T-cell (primary cell): ENCODE measurements at regions not wholly inside any gene's neighbourhood (a gene's known extent, or its start where the extent isn't known, plus 50 kb on each side); places are given as distances from the start of the nearest gene placed in this dataset.

ENCODE experiments used
- ATAC-seq, 4 experiments: fragments of 200-7000 bp in 3 of 4; fragments of 150-1000 bp in 1 of 4; cut with Tn5 transposase; replicated peaks in 1 of 4; 1 replicate in 3 of 4; 2 replicates in 1 of 4; pipeline ENCODE4 v1.10.0; 2021; ENCODE audit warnings: moderate library complexity in 3 of 4, mild to moderate bottlenecking in 2 of 4, moderate number of reproducible peaks in 1 of 4
- CTCF ChIA-PET, 2 donors: fragments of 300-600 bp; sonication (Branson Sonifier 250); formaldehyde crosslinking; loops; one replicate each; lab custom pipeline; 2022; ENCODE audit warnings: antibody characterized with exemption in 2 of 2; lab: Charles Lee
- POLR2A ChIA-PET, 2 donors: fragments of 300-600 bp; sonication (Branson Sonifier 250); formaldehyde crosslinking; loops; one replicate each; lab custom pipeline; 2022; ENCODE audit warnings: antibody characterized with exemption in 2 of 2; lab: Charles Lee
- DNase-seq, 35 experiments: peaks; one replicate each; pipeline versions ENCODE4 v3.0.0 to v3.0.0-alpha.2; 2013 to 2023
- H3K27ac ChIP-seq: one replicate; pipeline ENCODE4 v1.5.1; 2013; ENCODE audit warnings: low read length
- H3K27me3 ChIP-seq, 2 experiments: replicated peaks in 1 of 2; 1 replicate in 1 of 2; 2 replicates in 1 of 2; pipeline versions ENCODE4 v1.6.1 to v1.7.0; 2013; ENCODE audit warnings: low read length in 1 of 2, mixed read lengths in 1 of 2; ENCODE audit not compliant: control insufficient read depth in 2 of 2, insufficient read depth in 2 of 2; ENCODE audit errors: extremely low read depth in 1 of 2
- H3K36me3 ChIP-seq, 2 donors: 1 replicate in 1 of 2; 2 replicates in 1 of 2; pipeline versions ENCODE4 v1.6.1 to v1.7.0; 2013; ENCODE audit warnings: low read length in 1 of 2; ENCODE audit not compliant: control insufficient read depth in 2 of 2, insufficient read depth in 1 of 2; ENCODE audit errors: extremely low read depth in 1 of 2
- H3K4me1 ChIP-seq, 2 experiments: 1 replicate in 1 of 2; 2 replicates in 1 of 2; pipeline versions ENCODE4 v1.6.1 to v1.7.0; 2013; ENCODE audit warnings: low read length in 2 of 2, mixed read lengths in 1 of 2; ENCODE audit not compliant: insufficient read depth in 2 of 2, control insufficient read depth in 1 of 2; ENCODE audit errors: extremely low read depth in 1 of 2
- H3K4me3 ChIP-seq, 2 donors: 1 replicate in 1 of 2; 2 replicates in 1 of 2; pipeline versions ENCODE4 v1.5.1 to v1.7.0; 2013; ENCODE audit warnings: mild to moderate bottlenecking in 2 of 2, low read length in 1 of 2, moderate library complexity in 1 of 2; ENCODE audit not compliant: control insufficient read depth in 1 of 2; ENCODE audit errors: extremely low read depth in 1 of 2
- H3K9me3 ChIP-seq: 2 replicates; pipeline ENCODE4 v1.7.0; 2013
- H3K27ac Mint-ChIP-seq, 2 donors: one replicate each; pipeline ENCODE4 v1.8.0; 2020 to 2021; ENCODE audit warnings: mild to moderate bottlenecking in 2 of 2, mixed read lengths in 2 of 2
- H3K27me3 Mint-ChIP-seq, 2 donors: one replicate each; pipeline ENCODE4 v1.8.0; 2021 to 2022; ENCODE audit warnings: mixed read lengths in 2 of 2
- H3K36me3 Mint-ChIP-seq: one replicate; pipeline ENCODE4 v1.8.0; 2021; ENCODE audit warnings: mixed read lengths
- H3K4me1 Mint-ChIP-seq, 3 donors: one replicate each; pipeline ENCODE4 v1.8.0; 2020 to 2022; ENCODE audit warnings: mixed read lengths in 3 of 3, mild to moderate bottlenecking in 1 of 3
- H3K4me3 Mint-ChIP-seq, 3 donors: one replicate each; pipeline ENCODE4 v1.8.0; 2020 to 2022; ENCODE audit warnings: mild to moderate bottlenecking in 3 of 3, mixed read lengths in 3 of 3, moderate library complexity in 3 of 3
- H3K9me3 Mint-ChIP-seq, 3 donors: one replicate each; pipeline ENCODE4 v1.8.0; 2020 to 2022; ENCODE audit warnings: mixed read lengths in 3 of 3
- WGBS: methylation state at CpG from one replicate; pipeline ENCODE4 v1.1.5; 2013; ENCODE audit warnings: missing lambda C conversion rate; ENCODE audit not compliant: insufficient coverage; 5-methylcytosine and 5-hydroxymethylcytosine counted together

DNA sequence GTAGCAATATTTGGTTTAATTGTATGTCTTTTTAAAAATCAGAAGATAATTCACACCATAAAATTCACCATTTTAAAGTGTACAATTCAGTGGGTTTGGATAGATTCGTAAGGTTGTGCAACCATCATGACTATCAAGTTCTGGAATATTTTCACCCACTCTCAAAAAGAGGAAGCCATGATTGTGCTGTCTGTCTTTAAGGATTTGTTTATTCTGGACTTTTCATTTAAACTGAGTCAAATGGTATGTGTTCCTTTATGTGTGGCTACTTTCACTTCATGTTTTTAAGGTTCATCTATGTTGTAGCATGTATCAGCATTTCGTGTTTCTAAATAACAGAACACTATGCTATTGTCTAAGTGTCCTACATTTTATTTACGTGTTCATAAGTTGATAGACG lies 68.1 kb upstream of the CPHXL start:
- Histone ChIP-seq H3K4me3 (no peak overlapping the region), H3K27ac (no peak overlapping the region), H3K36me3 (no peaks in the 10 kb centered on the region), H3K4me1 (no peaks in the 10 kb centered on the region), H3K9me3 (no peaks in the 10 kb centered on the region), H3K27me3 (peaks cover 0 to 4% of the 10 kb centered on the region in 2 experiments)
- no peak overlapping the region for H3K4me3 Mint-ChIP-seq
- CTCF ChIA-PET, result no interaction called here
- H3K27ac Mint-ChIP-seq, result no peak overlapping the region
- ATAC-seq (no peak), DNase-seq (no peak)
- H3K27me3 Mint-ChIP-seq, result peaks cover 16 to 17% of the 10 kb centered on the region in 2 donors
- H3K4me1 Mint-ChIP-seq, result no peaks in the 10 kb centered on the region
- WGBS, result 80% methylated on average over 1 of the region's 4 CpGs
- H3K9me3 Mint-ChIP-seq, result no peaks in the 10 kb centered on the region
- POLR2A ChIA-PET, result no interaction called here
- H3K36me3 Mint-ChIP-seq, result no peaks in the 10 kb centered on the region

DNA sequence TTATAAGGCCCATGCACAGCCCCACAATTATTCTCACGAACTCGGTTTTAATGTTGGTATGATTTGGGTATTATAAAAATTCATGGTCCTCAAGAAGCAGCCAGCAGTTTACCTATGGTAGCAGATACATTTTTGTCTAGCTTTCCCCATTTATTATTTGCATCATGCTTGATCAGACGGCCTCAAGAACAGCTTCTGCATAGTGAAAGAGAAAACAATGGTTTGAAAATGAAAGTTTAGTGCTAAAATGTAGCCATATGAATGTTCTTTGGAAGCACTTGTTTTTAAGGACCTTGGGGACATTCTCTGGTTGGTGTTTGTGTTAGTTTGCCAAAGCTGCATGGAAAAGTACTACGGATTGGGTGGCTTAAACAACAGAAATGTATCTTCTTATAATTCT lies 72.4 kb upstream of the CPHXL start:
- CTCF ChIA-PET, result interaction anchor here in 1 of 2 donors (0.8 kb wide), 1 partner anchor 1373 kb away, joined by 3 read pairs; no protein-coding TSS in a partner anchor
- no peaks in the 10 kb centered on the region for H3K9me3 Mint-ChIP-seq
- 50% methylated on average over 2 of the region's 4 CpGs for WGBS
- no peak for DNase-seq
- H3K27me3 ChIP-seq, result peaks cover 0 to 4% of the 10 kb centered on the region in 2 experiments
- no peaks in the 10 kb centered on the region for H3K36me3 Mint-ChIP-seq
- no peak overlapping the region for H3K27ac Mint-ChIP-seq
- no peak for ATAC-seq
- no peaks in the 10 kb centered on the region for H3K4me1 ChIP-seq
- no peak overlapping the region for H3K4me3 Mint-ChIP-seq
- H3K36me3 ChIP-seq, result no peaks in the 10 kb centered on the region
- H3K27ac ChIP-seq, result no peak overlapping the region
- no peaks in the 10 kb centered on the region for H3K4me1 Mint-ChIP-seq
- no peaks in the 10 kb centered on the region for H3K9me3 ChIP-seq
- no peak overlapping the region for H3K4me3 ChIP-seq
- POLR2A ChIA-PET, result no interaction called here
- peaks cover 14 to 21% of the 10 kb centered on the region in 2 donors for H3K27me3 Mint-ChIP-seq

DNA sequence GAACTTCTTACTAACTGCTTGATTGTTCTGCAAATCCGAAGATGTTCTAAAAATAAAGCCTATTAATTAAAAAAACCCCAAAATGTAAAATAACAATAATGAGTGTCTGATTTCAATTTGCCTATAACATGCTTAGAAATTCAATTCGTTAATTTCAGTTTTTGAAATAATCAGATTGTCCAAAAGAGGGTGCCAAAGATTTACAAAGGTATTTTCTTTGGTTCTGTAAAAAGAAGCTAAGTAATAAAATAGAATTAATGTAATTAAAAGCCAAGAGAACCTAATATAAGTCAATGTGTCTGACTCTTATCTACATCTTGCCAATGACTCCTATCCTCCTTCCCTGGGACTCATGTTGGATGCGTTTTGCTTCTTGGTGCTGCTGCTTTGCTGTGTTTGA lies 75.0 kb upstream of the CPHXL start:
- Histone ChIP-seq H3K4me3 (no peak overlapping the region), H3K27ac (no peak overlapping the region), H3K4me1 (no peaks in the 10 kb centered on the region), H3K9me3 (no peaks in the 10 kb centered on the region), H3K36me3 (no peaks in the 10 kb centered on the region), H3K27me3 (peaks cover 0 to 8% of the 10 kb centered on the region in 2 experiments)
- ATAC-seq, result no peak
- no peak for DNase-seq
- Mint-ChIP-seq H3K4me1 (no peaks in the 10 kb centered on the region), H3K27me3 (peaks cover 24 to 25% of the 10 kb centered on the region in 2 donors), H3K9me3 (no peaks in the 10 kb centered on the region), H3K36me3 (no peaks in the 10 kb centered on the region), H3K4me3 (no peak overlapping the region), H3K27ac (no peak overlapping the region)
- ChIA-PET POLR2A (no interaction called here), CTCF (no interaction called here)
- WGBS, result no CpG with 5 or more reads among the region's 3 CpGs

GRCh38 chr16:75803753-75804152 lies 77.5 kb upstream of the CPHXL start:
- CTCF ChIA-PET, result no interaction called here
- peaks cover 24 to 25% of the 10 kb centered on the region in 2 donors for H3K27me3 Mint-ChIP-seq
- Histone ChIP-seq H3K9me3 (no peaks in the 10 kb centered on the region), H3K36me3 (no peaks in the 10 kb centered on the region), H3K4me1 (no peaks in the 10 kb centered on the region), H3K27me3 (peaks cover 0 to 11% of the 10 kb centered on the region in 2 experiments), H3K27ac (no peak overlapping the region), H3K4me3 (no peak overlapping the region)
- no peak overlapping the region for H3K27ac Mint-ChIP-seq
- no peak overlapping the region for H3K4me3 Mint-ChIP-seq
- POLR2A ChIA-PET, result no interaction called here
- H3K9me3 Mint-ChIP-seq, result no peaks in the 10 kb centered on the region
- WGBS, result no CpG with 5 or more reads among the region's 1 CpG
- H3K4me1 Mint-ChIP-seq, result no peaks in the 10 kb centered on the region
- H3K36me3 Mint-ChIP-seq, result no peaks in the 10 kb centered on the region
- no peak for DNase-seq
- no peak for ATAC-seq

- no peaks in the 10 kb centered on the region for H3K36me3 Mint-ChIP-seq
- no peaks in the 10 kb centered on the region for H3K9me3 ChIP-seq
- peaks cover 0 to 11% of the 10 kb centered on the region in 2 experiments for H3K27me3 ChIP-seq
- ChIA-PET POLR2A (no interaction called here), CTCF (no interaction called here)
- H3K27me3 Mint-ChIP-seq, result peaks cover 20 to 21% of the 10 kb centered on the region in 2 donors
- no peak overlapping the region for H3K4me3 Mint-ChIP-seq
- H3K4me1 ChIP-seq, result no peaks in the 10 kb centered on the region
- no peaks in the 10 kb centered on the region for H3K4me1 Mint-ChIP-seq
- no peak overlapping the region for H3K27ac ChIP-seq
- no peak overlapping the region for H3K27ac Mint-ChIP-seq
- 33% methylated on average over 1 of the region's 3 CpGs for WGBS
- ATAC-seq (no peak), DNase-seq (no peak)
- no peaks in the 10 kb centered on the region for H3K9me3 Mint-ChIP-seq
- H3K36me3 ChIP-seq, result no peaks in the 10 kb centered on the region
- H3K4me3 ChIP-seq, result no peak overlapping the region
Observed at GRCh38 chr16:75804368-75804767, 78.1 kb upstream of the CPHXL start.

DNA sequence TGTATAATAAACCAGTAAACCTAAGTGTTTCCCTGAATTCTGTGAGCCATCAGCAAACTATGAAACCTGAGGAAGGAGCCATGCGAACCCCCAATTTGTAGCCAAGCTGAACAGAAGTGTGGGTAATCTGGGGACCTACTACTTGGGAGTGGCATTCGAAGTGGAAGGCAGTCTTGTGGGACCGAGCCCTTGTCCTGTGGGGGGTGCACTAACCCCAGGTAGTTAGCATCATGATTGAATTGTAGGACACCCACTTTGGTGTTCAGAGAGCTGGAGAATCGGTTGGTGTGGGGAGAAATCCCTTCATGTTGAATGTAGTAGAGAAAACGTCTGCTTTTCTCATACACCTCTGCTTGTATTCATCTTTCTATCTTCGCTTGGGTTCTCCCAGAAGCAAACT lies 79.7 kb upstream of the CPHXL start:
- ChIA-PET CTCF (no interaction called here), POLR2A (no interaction called here)
- Histone ChIP-seq H3K4me1 (no peaks in the 10 kb centered on the region), H3K27ac (no peak overlapping the region), H3K27me3 (peaks cover 0 to 11% of the 10 kb centered on the region in 2 experiments), H3K9me3 (no peaks in the 10 kb centered on the region), H3K4me3 (no peak overlapping the region), H3K36me3 (no peaks in the 10 kb centered on the region)
- H3K36me3 Mint-ChIP-seq, result no peaks in the 10 kb centered on the region
- 69% methylated on average over 2 of the region's 6 CpGs for WGBS
- no peak overlapping the region for H3K27ac Mint-ChIP-seq
- no peak overlapping the region for H3K4me3 Mint-ChIP-seq
- peaks cover 21 to 25% of the 10 kb centered on the region in 2 donors for H3K27me3 Mint-ChIP-seq
- H3K4me1 Mint-ChIP-seq, result no peaks in the 10 kb centered on the region
- DNase-seq (no peak), ATAC-seq (no peak)
- no peaks in the 10 kb centered on the region for H3K9me3 Mint-ChIP-seq

- ChIA-PET CTCF (no interaction called here), POLR2A (no interaction called here)
- H3K4me1 Mint-ChIP-seq, result no peaks in the 10 kb centered on the region
- ATAC-seq (no peak), DNase-seq (no peak)
- H3K27me3 ChIP-seq, result peaks cover 0 to 11% of the 10 kb centered on the region in 2 experiments
- no peaks in the 10 kb centered on the region for H3K9me3 Mint-ChIP-seq
- no peak overlapping the region for H3K27ac ChIP-seq
- H3K36me3 ChIP-seq, result no peaks in the 10 kb centered on the region
- WGBS, result 91% methylated on average over 6 of the region's 9 CpGs
- H3K9me3 ChIP-seq, result no peaks in the 10 kb centered on the region
- no peak overlapping the region for H3K27ac Mint-ChIP-seq
- no peak overlapping the region for H3K4me3 ChIP-seq
- H3K4me1 ChIP-seq, result no peaks in the 10 kb centered on the region
- no peaks in the 10 kb centered on the region for H3K36me3 Mint-ChIP-seq
- no peak overlapping the region for H3K4me3 Mint-ChIP-seq
- H3K27me3 Mint-ChIP-seq, result peaks cover 21 to 24% of the 10 kb centered on the region in 2 donors
Observed at GRCh38 chr16:75806487-75806886, 80.2 kb upstream of the CPHXL start.
